BJ (cell line): ENCODE measurements at regions not wholly inside any gene's neighbourhood (a gene's known extent, or its start where the extent isn't known, plus 50 kb on each side); places are given as distances from the start of the nearest gene placed in this dataset.

ENCODE experiments used
- CTCF ChIA-PET: fragments of 350-600 bp; formaldehyde crosslinking; extraction: SDS; loops from one replicate; lab custom pipeline; 2021; ENCODE audit warnings: antibody characterized with exemption, inconsistent platforms; lab: Yijun Ruan, JAX
- POLR2A ChIA-PET: fragments of 300-600 bp; sonication (Branson Sonifier 250); formaldehyde crosslinking; extraction: SDS; loops from one replicate; lab custom pipeline; 2021; ENCODE audit warnings: antibody characterized with exemption; lab: Charles Lee
- DNase-seq: peaks from one replicate; pipeline ENCODE4 v3.0.0-alpha.2; 2011; ENCODE audit warnings: low read depth
- H3K27me3 ChIP-seq: 2 replicates; pipeline ENCODE4 v1.6.0; 2011; ENCODE audit warnings: low read length; ENCODE audit not compliant: control insufficient read depth, insufficient read depth
- H3K36me3 ChIP-seq: 2 replicates; pipeline ENCODE4 v1.5.1; 2011; ENCODE audit warnings: low read length; ENCODE audit not compliant: control insufficient read depth, insufficient read depth
- H3K4me3 ChIP-seq: 2 replicates; pipeline ENCODE4 v1.5.1; 2011; ENCODE audit warnings: low read depth, mild to moderate bottlenecking, control low read depth, low read length
- CTCF ChIP-seq: IDR thresholded peaks from 2 replicates; pipeline ENCODE4 v1.5.1; 2011; ENCODE audit warnings: low read depth, mild to moderate bottlenecking, control low read depth, inconsistent platforms, low read length, moderate library complexity; ENCODE audit not compliant: insufficient read depth

- H3K27me3 ChIP-seq = no peaks in the 10 kb centered on the region
- CTCF ChIA-PET = no interaction called here
- TF ChIP-seq CTCF = no peak
- no peak for DNase-seq
- H3K4me3 ChIP-seq = no peak overlapping the region
- H3K36me3 ChIP-seq = no peaks in the 10 kb centered on the region
- POLR2A ChIA-PET = no interaction called here
These were observed 180.2 kb downstream of the RNF144B start for GRCh38 chr6:18567380-18567779.

- no peaks in the 10 kb centered on the region for H3K27me3 ChIP-seq
- H3K36me3 ChIP-seq = no peaks in the 10 kb centered on the region
- no peak overlapping the region for H3K4me3 ChIP-seq
- CTCF ChIA-PET = no interaction called here
- no peak for TF ChIP-seq CTCF
- POLR2A ChIA-PET = no interaction called here
- no peak for DNase-seq
These were observed 190.3 kb downstream of the RNF144B start for GRCh38 chr6:18577491-18577890.

GRCh38 chr6:18579166-18579565, 192.0 kb downstream of the RNF144B start:
- H3K4me3 ChIP-seq = no peak overlapping the region
- H3K27me3 ChIP-seq = no peaks in the 10 kb centered on the region
- TF ChIP-seq CTCF = no peak
- DNase-seq = no peak
- no peaks in the 10 kb centered on the region for H3K36me3 ChIP-seq
- ChIA-PET CTCF (interaction anchor here (1.0 kb wide), 1 partner anchor 9 kb away, joined by 3 read pairs; no protein-coding TSS in a partner anchor), POLR2A (no interaction called here)

- ChIA-PET POLR2A (no interaction called here), CTCF (interaction anchor here (0.9 to 1.0 kb wide), 2 partner anchors 9 to 15 kb away, joined by 3 read pairs; no protein-coding TSS in a partner anchor)
- H3K27me3 ChIP-seq = no peaks in the 10 kb centered on the region
- TF ChIP-seq CTCF = no peak
- H3K4me3 ChIP-seq = no peak overlapping the region
- DNase-seq = no peak
- no peaks in the 10 kb centered on the region for H3K36me3 ChIP-seq
These were observed 192.7 kb downstream of the RNF144B start for GRCh38 chr6:18579869-18580268.

- ChIA-PET CTCF (interaction anchor here (1.0 to 1.1 kb wide), 2 partner anchors 12 to 25 kb away, joined by 3 to 4 read pairs; no protein-coding TSS in a partner anchor), POLR2A (no interaction called here)
- DNase-seq = no peak
- no peak overlapping the region for H3K4me3 ChIP-seq
- no peak for TF ChIP-seq CTCF
- no peaks in the 10 kb centered on the region for H3K36me3 ChIP-seq
- no peaks in the 10 kb centered on the region for H3K27me3 ChIP-seq
These were observed 197.2 kb downstream of the RNF144B start for GRCh38 chr6:18584372-18584771.
